GM21390 (cell line): ENCODE measurements at regions not wholly inside any gene's neighbourhood (a gene's known extent, or its start where the extent isn't known, plus 50 kb on each side); places are given as distances from the start of the nearest gene placed in this dataset.

Experiments
- ATAC-seq: cut with Tn5 transposase; IDR thresholded peaks from one replicate; pipeline ENCODE4 v1.9.1; 2021; ENCODE audit not compliant: unreplicated experiment

DNA sequence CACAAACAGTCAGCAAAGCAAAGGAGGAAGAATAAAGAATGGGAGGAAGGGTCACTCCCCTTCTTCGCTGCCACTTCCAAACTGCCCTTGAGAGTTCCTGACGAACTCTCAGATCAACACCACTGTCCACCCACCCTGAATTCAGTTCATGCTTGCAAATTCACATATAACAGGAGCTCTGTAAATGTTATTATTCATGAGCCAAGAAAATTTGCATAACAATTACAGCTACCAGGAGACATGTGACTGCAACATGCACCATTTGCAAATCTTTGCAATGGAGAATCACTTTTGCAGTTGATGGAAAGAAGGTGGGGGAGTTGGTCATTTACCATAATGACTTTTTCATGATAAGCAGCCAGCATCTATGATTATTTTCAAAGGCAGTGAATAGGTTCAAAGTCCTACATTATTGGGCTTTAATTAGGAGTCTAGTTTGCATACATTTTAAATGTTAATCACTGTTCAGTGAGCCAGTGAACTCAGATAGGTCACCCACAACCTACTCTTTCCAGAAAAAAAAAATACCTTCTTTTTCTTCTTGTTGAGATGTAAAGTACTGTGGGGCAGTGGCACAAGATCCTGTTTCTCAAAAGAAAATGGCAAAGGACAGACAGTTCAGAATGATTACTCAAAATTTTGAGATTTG lies 149.7 kb downstream of the CAAP1 start:
- ATAC-seq: no peak

- ATAC-seq: no peak
Measured at GRCh38 chr9:26735160-26735559, 157.4 kb downstream of the CAAP1 start.

DNA sequence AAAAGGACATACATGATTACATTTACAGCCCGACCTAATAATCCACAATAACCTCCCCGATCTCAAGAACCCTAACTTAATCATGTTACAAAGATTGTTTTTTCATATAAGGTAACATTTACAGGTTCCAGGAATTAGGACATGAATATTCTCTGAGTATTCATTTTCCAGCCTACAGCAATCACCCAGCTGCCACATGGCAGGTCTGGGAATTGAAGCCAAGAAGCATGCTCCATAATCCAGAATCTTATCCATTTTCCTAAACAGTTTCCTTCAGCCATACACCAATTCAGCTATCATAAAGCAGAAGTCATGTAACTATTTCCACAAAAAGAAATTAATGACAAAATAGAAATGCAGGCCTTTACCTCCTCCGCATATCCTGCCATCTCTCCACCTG lies 163.4 kb downstream of the CAAP1 start:
- ATAC-seq: no peak

GRCh38 chr9:26727471-26727870 lies 165.1 kb downstream of the CAAP1 start:
- ATAC-seq: peak; percentile 90

DNA sequence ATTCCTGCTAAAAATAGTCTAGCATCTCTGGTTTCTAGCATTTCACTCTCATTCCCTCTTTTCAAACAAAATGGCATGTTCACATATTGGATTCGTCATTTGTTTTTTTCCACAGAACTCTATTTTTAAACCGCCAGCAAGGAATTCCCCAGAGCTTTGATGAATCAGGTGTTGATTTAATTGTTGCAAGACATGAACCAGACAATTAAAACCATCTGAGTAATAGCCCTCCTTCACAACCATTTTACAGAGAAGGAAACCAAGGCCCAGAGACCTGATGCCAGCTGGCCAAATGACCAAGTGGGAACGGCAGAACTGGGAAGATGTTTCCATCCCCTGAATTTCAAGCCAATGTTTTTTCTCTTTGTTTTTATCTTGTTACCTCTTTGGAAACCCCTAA lies 167.0 kb downstream of the CAAP1 start:
- no peak for ATAC-seq

DNA sequence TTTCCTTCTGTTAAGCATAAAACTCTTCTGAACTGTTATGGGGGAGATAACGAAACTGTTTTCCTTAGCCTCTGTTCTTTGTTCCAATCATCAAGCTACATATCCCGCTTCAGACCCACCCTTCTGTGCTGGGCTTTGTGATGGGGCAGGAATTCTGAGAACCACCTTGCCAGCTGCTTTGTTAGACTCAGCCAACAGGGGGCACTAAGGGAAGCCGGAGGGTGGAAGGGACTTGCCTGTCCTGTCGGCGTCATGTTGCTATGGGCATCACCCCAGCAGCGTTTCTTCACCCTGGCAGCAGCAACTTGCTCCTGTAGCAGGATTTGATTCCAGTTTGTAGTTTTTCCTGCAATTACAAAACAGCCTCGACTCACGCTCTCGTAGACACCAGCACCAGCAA lies 169.1 kb downstream of the CAAP1 start:
- ATAC-seq: peak; percentile 58

DNA sequence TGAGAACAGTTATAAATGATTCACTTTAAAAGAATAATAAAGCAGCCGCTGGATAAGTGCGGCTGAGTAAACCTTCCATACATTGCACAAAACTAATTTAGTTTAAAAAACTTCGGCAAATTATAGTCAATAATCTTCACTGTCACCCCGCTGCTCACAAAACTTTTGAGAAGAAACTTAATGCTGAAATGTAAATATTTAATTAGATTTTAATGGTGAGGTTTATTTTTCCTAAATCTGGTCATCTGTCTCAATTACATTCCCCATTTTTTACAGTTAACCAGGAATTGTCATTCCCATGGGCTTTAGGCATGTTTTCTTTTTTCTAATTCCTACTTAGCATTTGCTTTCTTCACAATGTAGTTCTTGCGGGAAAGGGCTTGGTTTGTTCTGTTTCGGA lies 169.8 kb downstream of the CAAP1 start:
- ATAC-seq: no peak

- no peak for ATAC-seq
Measured at GRCh38 chr9:26710008-26710407, 182.6 kb downstream of the CAAP1 start.

DNA sequence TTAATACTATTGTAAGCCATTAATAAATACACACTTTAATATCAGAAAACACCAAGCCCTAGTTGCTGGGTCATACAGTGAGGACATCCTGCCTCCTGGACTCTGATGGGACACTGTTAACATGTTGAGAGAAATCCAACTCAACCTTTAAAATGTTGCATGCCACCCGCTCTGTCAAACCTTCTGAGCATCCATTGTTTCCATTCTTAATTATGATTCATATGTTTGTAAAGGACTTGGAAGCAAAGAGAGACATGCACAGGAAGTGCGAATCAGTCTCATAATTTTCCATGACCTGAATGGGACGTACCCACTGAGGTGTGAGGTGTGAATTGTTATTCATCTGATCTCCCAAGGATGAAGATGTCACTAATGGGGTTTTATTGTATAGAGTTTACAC lies 186.4 kb downstream of the CAAP1 start:
- ATAC-seq: no peak

DNA sequence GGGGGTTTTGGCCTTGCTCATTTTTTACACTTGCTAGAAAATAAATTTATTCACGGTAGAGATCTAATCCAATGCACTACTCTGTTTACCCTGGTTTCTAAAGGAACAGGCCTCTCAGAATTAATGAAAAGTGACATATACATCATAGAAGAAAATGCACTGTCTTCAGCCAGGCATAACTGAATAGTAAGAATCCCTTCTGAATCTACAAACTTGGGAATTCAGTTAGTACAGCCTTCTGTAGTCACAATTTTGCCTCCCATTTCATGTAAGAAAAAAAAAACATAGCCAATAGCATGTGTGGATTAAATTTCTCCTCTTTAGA lies 197.3 kb downstream of the CAAP1 start:
- no peak for ATAC-seq

GRCh38 chr9:26694381-26695297 lies 198.0 kb downstream of the CAAP1 start:
- ATAC-seq: no peak

DNA sequence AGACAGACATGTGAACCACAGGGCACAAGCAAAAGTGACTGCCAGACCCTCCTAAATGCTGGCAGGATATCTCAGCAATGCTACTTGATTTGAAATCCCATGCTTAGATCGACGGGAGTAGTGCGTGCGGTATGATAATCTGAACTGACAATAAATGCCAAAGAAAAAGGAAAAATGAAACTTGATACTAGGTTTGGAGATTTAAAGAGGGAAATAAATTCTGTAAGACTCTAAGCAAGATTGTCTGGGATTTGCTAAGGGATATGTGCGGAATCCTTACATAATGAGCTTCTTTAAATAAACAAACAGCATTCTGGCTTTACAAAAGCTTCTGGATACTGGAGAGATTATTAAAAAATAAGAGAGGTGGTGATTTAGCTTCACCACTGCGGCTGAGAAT lies 203.6 kb downstream of the CAAP1 start:
- no peak for ATAC-seq

GRCh38 chr9:26687421-26687820 lies 205.2 kb downstream of the CAAP1 start:
- no peak for ATAC-seq

- no peak for ATAC-seq
Measured at GRCh38 chr9:26685818-26686217, 206.8 kb downstream of the CAAP1 start.

- no peak for ATAC-seq
Measured at GRCh38 chr9:26684029-26684428, 208.6 kb downstream of the CAAP1 start.

- ATAC-seq: no peak
Measured at GRCh38 chr9:26682796-26683496, 209.7 kb downstream of the CAAP1 start.

- ATAC-seq: no peak
Measured at GRCh38 chr9:26682041-26682440, 210.6 kb downstream of the CAAP1 start.

DNA sequence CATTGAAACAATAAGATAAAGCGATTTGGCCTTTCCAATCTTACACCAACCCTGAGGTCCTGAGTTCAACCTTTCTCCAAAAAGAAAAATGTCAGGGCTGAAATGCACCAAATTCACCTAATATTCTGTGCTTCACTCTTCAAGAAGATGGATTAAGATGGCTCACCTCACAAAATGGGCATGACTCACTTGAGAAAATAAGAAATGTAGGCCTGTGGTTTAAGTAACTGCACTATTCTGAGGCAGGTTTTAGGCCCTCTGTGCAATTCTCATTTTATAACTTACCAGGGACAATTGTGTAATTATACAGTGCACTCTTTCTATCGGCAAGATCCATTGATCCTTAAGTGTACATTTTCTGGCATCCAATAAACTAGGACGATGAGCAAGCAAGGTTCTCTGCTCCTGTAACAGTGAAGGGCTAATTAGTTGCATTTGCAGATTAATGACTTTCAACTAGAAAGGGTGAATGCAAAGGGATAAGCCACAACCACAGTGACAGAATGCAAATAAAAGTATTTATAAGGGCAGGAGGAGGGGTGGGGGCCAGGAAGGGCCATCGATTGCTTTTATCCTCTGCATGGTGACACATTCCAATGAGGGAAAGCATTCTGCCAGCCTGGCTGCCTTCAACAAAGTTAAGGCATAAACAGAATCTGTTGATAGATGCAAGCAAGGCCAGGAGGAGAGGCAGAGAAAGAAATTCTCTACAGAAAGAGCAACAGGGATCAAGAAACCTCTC lies 214.5 kb downstream of the CAAP1 start:
- no peak for ATAC-seq

GRCh38 chr9:26675035-26675434 lies 217.6 kb downstream of the CAAP1 start:
- ATAC-seq: no peak

GRCh38 chr9:26673261-26673660 lies 219.3 kb downstream of the CAAP1 start:
- ATAC-seq: no peak
